Mucosa of descending colon (tissue), 3 donors: ENCODE measurements at regions not wholly inside any gene's neighbourhood (a gene's known extent, or its start where the extent isn't known, plus 50 kb on each side); places are given as distances from the start of the nearest gene placed in this dataset.

Experiments
- ATAC-seq: fragments of 200-7000 bp; cut with Tn5 transposase; one replicate; pipeline ENCODE4 v1.9.1; 2020; ENCODE audit warnings: mild to moderate bottlenecking, moderate library complexity
- DNase-seq, 3 donors: peaks; one replicate each; pipeline ENCODE4 v3.0.0-alpha.2; 2020
- H3K36me3 ChIP-seq: fragments of 200-600 bp; one replicate; pipeline ENCODE4 v1.8.0; 2021; ENCODE audit warnings: low read depth, mild to moderate bottlenecking
- H3K4me1 ChIP-seq: fragments of 200-600 bp; one replicate; pipeline ENCODE4 v1.8.0; 2021; ENCODE audit warnings: low read depth, mild to moderate bottlenecking
- H3K4me3 ChIP-seq: fragments of 200-600 bp; one replicate; pipeline ENCODE4 v1.8.0; 2021; ENCODE audit warnings: mild to moderate bottlenecking
- H3K9me3 ChIP-seq: fragments of 200-600 bp; one replicate; pipeline ENCODE4 v1.8.0; 2021; ENCODE audit warnings: mild to moderate bottlenecking
- intact Hi-C, 2 donors: fragments of 100-400 bp; cut with DNase I in 1 of 2; cut with micrococcal nuclease in 1 of 2; formaldehyde crosslinking; loops; one replicate each; pipeline versions ENCODE4 v1.11.0 to v1.11.1; 2022; cut with DNase I, micrococcal nuclease
- TF ChIP-seq, protein P1 (sequence below): fragments of 200-600 bp; IDR thresholded peaks from one replicate; pipeline ENCODE4 v1.8.0; 2022; ENCODE audit warnings: antibody characterized with exemption, mild to moderate bottlenecking
- donor health status: DM: no; HTN: no; CAD: no; lungs with moderate emphysema.
- donor health status: DM: no; HTN: no; CAD: no.
- donor health status: DM: no; HTN: yes; CAD: no.

DNA sequence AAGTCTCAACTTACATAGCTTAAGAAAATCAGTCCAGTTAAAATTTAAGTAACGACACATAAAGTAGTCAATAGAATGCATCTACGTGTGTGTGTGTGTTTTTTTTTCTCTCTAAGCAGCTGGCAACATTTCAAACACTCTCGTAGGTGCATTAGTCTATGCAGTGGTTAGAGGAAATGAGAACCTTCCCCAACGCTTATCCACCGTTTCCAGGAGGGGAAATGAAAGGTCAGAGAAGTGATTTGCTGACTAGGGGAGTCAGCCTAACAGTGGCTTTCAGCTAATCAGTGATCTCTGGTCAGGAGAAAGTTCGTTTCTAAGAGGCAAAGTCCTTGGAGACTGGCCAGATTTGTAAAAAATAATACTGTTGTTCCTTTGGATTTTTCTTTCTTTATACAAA is 806.6 kb downstream of the C6orf118 start:
- Histone ChIP-seq H3K9me3 (peaks cover 24% of the 10 kb centered on the region), H3K4me3 (no peak overlapping the region), H3K4me1 (no peaks in the 10 kb centered on the region), H3K36me3 (no peaks in the 10 kb centered on the region)
- intact Hi-C loops = no loop called here
- TF ChIP-seq, protein P1, sequence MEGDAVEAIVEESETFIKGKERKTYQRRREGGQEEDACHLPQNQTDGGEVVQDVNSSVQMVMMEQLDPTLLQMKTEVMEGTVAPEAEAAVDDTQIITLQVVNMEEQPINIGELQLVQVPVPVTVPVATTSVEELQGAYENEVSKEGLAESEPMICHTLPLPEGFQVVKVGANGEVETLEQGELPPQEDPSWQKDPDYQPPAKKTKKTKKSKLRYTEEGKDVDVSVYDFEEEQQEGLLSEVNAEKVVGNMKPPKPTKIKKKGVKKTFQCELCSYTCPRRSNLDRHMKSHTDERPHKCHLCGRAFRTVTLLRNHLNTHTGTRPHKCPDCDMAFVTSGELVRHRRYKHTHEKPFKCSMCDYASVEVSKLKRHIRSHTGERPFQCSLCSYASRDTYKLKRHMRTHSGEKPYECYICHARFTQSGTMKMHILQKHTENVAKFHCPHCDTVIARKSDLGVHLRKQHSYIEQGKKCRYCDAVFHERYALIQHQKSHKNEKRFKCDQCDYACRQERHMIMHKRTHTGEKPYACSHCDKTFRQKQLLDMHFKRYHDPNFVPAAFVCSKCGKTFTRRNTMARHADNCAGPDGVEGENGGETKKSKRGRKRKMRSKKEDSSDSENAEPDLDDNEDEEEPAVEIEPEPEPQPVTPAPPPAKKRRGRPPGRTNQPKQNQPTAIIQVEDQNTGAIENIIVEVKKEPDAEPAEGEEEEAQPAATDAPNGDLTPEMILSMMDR = no peak
- ATAC-seq (no peak), DNase-seq (no peak)

DNA sequence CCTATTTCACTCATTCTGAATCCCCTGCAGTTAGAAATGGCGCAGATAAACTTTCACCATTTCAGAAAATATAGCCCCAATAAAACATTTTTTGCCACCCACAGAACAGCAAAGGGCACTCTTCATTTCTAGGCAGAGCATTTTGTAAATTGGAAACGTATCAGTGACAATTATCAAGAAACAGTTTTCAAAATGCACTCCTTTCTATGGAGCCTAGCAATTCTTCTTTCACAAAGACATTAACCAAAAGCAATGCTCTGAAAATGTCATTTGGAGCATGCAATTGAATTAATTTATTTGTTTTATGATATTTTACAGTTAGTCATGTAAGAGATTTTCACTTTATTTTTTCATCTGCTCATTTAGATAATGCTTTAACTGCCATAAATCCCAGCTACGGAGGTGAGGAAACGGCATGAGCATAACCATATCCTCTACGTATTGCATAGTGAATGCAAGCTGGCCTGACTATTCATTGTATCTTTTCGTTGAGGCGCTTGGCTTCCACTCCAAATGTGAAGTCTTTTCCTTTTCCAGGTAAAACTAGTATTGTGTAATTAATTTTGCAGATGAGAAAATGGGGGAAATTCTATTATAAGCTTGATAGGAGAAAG is 813.4 kb downstream of the C6orf118 start:
- DNase-seq (no peak), ATAC-seq (no peak)
- Histone ChIP-seq H3K36me3 (no peaks in the 10 kb centered on the region), H3K9me3 (peaks cover 42% of the 10 kb centered on the region), H3K4me1 (no peaks in the 10 kb centered on the region), H3K4me3 (no peak overlapping the region)
- TF ChIP-seq, protein P1 = no peak
- intact Hi-C loops = no loop called here

DNA sequence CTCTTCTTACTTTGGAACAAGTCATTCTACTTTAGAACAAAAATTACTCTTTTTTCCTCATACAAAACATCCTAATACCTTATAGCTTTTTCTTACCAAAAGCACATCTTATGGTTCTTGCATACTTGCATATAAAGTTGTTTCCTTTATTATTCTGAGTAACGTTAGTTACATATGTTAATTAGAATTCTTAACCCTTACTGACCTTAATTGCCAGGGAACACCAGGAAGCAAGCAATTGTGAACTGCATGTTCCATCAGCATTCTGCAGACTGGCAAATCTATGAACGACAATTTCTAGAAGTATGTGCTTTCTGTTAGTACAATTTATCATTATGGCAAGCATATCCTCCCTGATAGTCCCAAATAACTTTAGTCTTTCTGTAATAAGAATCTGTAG is 831.0 kb downstream of the C6orf118 start:
- TF ChIP-seq, protein P1 = no peak
- no peaks in the 10 kb centered on the region for H3K4me1 ChIP-seq
- intact Hi-C loops = no loop called here

DNA sequence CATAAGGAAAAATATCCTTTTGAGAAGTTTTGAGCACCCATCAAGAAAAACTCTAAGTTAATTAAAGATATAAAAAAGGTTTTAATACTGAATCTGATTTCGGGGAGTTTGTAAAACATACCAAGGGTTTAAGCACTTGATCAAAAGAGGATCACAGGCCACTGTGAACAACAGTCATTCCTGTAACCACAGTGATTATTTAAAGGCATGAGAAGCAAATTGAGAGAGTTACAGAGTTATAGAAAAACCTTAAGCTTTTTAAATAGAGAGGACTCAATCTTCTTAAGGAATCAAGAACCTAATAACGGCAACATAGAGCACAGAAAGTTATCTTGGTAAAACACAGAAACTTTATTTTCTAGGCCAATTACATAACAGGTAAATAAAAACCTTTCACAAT is 831.6 kb downstream of the C6orf118 start:
- intact Hi-C loops = no loop called here
- ATAC-seq (no peak), DNase-seq (no peak)
- Histone ChIP-seq H3K4me1 (no peaks in the 10 kb centered on the region), H3K36me3 (no peaks in the 10 kb centered on the region), H3K9me3 (peaks cover 5% of the 10 kb centered on the region), H3K4me3 (no peak overlapping the region)
- TF ChIP-seq, protein P1 = no peak

More for the DNA sequence above, 831.0 kb downstream of the C6orf118 start:
- DNase-seq = no peak
- Histone ChIP-seq H3K4me3 (no peak overlapping the region), H3K9me3 (peaks cover 9% of the 10 kb centered on the region), H3K36me3 (no peaks in the 10 kb centered on the region)
- no peak for ATAC-seq

DNA sequence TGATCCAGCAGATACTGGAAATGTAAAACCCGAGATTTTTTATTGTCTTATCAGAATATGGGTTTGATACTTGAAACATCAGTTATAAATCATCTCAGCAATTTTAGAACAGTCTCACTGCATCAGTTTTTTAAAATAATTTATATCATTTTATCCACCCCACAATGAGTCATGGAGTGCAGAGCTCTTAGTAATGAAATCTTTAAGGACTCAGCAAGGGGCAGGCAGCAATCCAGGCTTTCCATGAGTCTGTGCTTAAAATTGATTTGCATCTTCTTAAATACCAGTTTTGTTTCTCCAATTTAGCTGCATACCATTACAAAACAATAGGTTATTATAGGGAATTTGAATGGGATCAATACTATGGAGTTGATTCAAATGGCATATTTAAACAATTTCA is 832.3 kb downstream of the C6orf118 start:
- Histone ChIP-seq H3K36me3 (no peaks in the 10 kb centered on the region), H3K4me3 (no peak overlapping the region), H3K4me1 (no peaks in the 10 kb centered on the region), H3K9me3 (peaks cover 7% of the 10 kb centered on the region)
- no peak for DNase-seq
- no peak for ATAC-seq
- intact Hi-C loops = no loop called here
- TF ChIP-seq, protein P1 = no peak
